Muscle layer of duodenum (tissue), 2 donors: ENCODE measurements at regions not wholly inside any gene's neighbourhood (a gene's known extent, or its start where the extent isn't known, plus 50 kb on each side); places are given as distances from the start of the nearest gene placed in this dataset.
"Not testable (repeated sequence)": the region's sequence is repeated elsewhere in the genome, so short reads cannot be mapped to it uniquely, and the experiment has no call there.

Source experiments
- H3K27ac ChIP-seq: one replicate; pipeline ENCODE4 v1.7.0; 2013; ENCODE audit warnings: mild to moderate bottlenecking, low read length
- H3K27me3 ChIP-seq: one replicate; pipeline ENCODE4 v1.7.0; 2013; ENCODE audit warnings: low read depth, mild to moderate bottlenecking, control low read depth, low read length
- H3K36me3 ChIP-seq, 2 donors: one replicate each; pipeline ENCODE4 v1.7.0; 2013; ENCODE audit warnings: low read length in 2 of 2, control low read depth in 1 of 2, mild to moderate bottlenecking in 1 of 2; ENCODE audit not compliant: insufficient read depth in 2 of 2, control insufficient read depth in 1 of 2
- H3K4me1 ChIP-seq, 2 donors: one replicate each; pipeline ENCODE4 v1.7.0; 2013; ENCODE audit warnings: low read length in 2 of 2, mild to moderate bottlenecking in 2 of 2, control low read depth in 1 of 2, moderate library complexity in 1 of 2; ENCODE audit not compliant: insufficient read depth in 2 of 2, control insufficient read depth in 1 of 2
- H3K4me3 ChIP-seq, 2 donors: one replicate each; pipeline ENCODE4 v1.7.0; 2013; ENCODE audit warnings: low read length in 2 of 2, low read depth in 1 of 2, mild to moderate bottlenecking in 1 of 2
- H3K9me3 ChIP-seq, 2 donors: one replicate each; pipeline ENCODE4 v1.7.0; 2013; ENCODE audit warnings: low read length in 2 of 2, control low read depth in 1 of 2, mild to moderate bottlenecking in 1 of 2; ENCODE audit not compliant: control insufficient read depth in 1 of 2
- donor health status: healthy.

- Histone ChIP-seq H3K4me1 (no peaks in the 10 kb centered on the region), H3K36me3 (no peaks in the 10 kb centered on the region), H3K27ac (no peak overlapping the region), H3K4me3 (no peak overlapping the region), H3K9me3 (no peaks in the 10 kb centered on the region), H3K27me3 (no peaks in the 10 kb centered on the region)
Measured at GRCh38 chr6:48564036-48564820, 453.2 kb upstream of the PTCHD4 start.

DNA sequence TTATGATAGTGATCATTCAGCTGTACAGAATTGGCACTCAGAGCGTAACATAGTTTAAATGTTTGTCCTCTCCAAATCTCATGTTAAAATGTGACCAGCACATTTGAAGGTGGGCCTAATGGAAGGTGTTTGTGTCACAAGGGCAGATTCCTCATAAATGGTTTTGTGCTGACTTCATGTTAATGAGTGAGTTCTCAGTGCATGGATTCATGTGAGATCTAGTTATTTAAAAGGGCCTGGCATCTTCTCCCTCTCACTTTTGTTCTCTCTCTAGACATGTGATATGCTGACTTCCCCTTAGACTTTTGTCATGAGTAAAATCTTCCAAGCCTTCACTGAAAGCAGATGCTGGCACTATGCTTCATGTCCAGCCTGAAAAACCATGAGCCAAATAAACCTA, 452.4 kb upstream of the PTCHD4 start:
- no peaks in the 10 kb centered on the region for H3K9me3 ChIP-seq

GRCh38 chr6:48560408-48560807, 449.4 kb upstream of the PTCHD4 start:
- no peak overlapping the region for H3K4me3 ChIP-seq
- no peaks in the 10 kb centered on the region for H3K27me3 ChIP-seq
- no peaks in the 10 kb centered on the region for H3K36me3 ChIP-seq
- H3K4me1 ChIP-seq = no peaks in the 10 kb centered on the region
- H3K27ac ChIP-seq = no peak overlapping the region
- H3K9me3 ChIP-seq = no peaks in the 10 kb centered on the region

More for the DNA sequence above, 452.4 kb upstream of the PTCHD4 start:
- no peak overlapping the region for H3K27ac ChIP-seq
- H3K4me3 ChIP-seq = no peak overlapping the region
- H3K4me1 ChIP-seq = no peaks in the 10 kb centered on the region
- no peaks in the 10 kb centered on the region for H3K27me3 ChIP-seq
- no peaks in the 10 kb centered on the region for H3K36me3 ChIP-seq

GRCh38 chr6:48553467-48554189, 442.6 kb upstream of the PTCHD4 start:
- Histone ChIP-seq H3K36me3 (no peaks in the 10 kb centered on the region), H3K27me3 (no peaks in the 10 kb centered on the region), H3K9me3 (no peaks in the 10 kb centered on the region), H3K4me3 (no peak overlapping the region), H3K27ac (no peak overlapping the region), H3K4me1 (no peaks in the 10 kb centered on the region)

GRCh38 chr6:48552905-48553304, 441.9 kb upstream of the PTCHD4 start:
- Histone ChIP-seq H3K27ac (no peak overlapping the region), H3K27me3 (no peaks in the 10 kb centered on the region), H3K4me3 (no peak overlapping the region), H3K4me1 (no peaks in the 10 kb centered on the region), H3K36me3 (no peaks in the 10 kb centered on the region), H3K9me3 (no peaks in the 10 kb centered on the region)

GRCh38 chr6:48550603-48551002, 439.6 kb upstream of the PTCHD4 start:
- Histone ChIP-seq H3K27me3 (no peaks in the 10 kb centered on the region), H3K9me3 (no peaks in the 10 kb centered on the region), H3K27ac (no peak overlapping the region), H3K36me3 (no peaks in the 10 kb centered on the region), H3K4me1 (no peaks in the 10 kb centered on the region), H3K4me3 (no peak overlapping the region)

DNA sequence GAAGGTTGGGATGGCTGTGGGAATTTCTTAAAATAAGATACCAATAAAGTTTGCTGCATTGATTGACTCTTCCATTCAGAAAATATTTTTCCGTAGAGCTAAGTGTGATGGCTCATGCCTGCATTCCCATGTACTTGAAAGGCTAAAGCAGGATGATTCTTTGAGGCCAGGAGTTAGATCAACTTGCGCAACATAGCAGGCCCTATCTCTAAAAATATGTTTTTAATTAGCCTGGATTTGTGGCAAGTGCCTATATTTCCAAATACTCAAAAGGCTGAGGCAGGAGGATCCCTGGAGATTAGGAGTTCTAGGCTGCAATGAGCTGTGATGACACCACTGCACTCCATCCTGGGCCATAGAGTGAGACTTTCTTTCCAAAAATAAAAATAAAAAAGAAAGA, 431.2 kb upstream of the PTCHD4 start:
- Histone ChIP-seq H3K9me3 (peaks cover 7 to 9% of the 10 kb centered on the region in 2 donors), H3K4me3 (no peak overlapping the region)

GRCh38 chr6:48541649-48542048, 430.7 kb upstream of the PTCHD4 start:
- H3K27me3 ChIP-seq = no peaks in the 10 kb centered on the region
- no peak overlapping the region for H3K27ac ChIP-seq
- H3K9me3 ChIP-seq = peaks cover 7 to 9% of the 10 kb centered on the region in 2 donors
- H3K4me1 ChIP-seq = no peaks in the 10 kb centered on the region
- no peak overlapping the region for H3K4me3 ChIP-seq
- H3K36me3 ChIP-seq = no peaks in the 10 kb centered on the region

More for the DNA sequence above, 431.2 kb upstream of the PTCHD4 start:
- H3K4me1 ChIP-seq = no peaks in the 10 kb centered on the region
- H3K27ac ChIP-seq = no peak overlapping the region
- H3K27me3 ChIP-seq = no peaks in the 10 kb centered on the region
- no peaks in the 10 kb centered on the region for H3K36me3 ChIP-seq

- Histone ChIP-seq H3K27ac (no peak overlapping the region), H3K27me3 (no peaks in the 10 kb centered on the region), H3K4me3 (no peak overlapping the region), H3K4me1 (no peaks in the 10 kb centered on the region), H3K9me3 (no peaks in the 10 kb centered on the region), H3K36me3 (no peaks in the 10 kb centered on the region)
Measured at GRCh38 chr6:48535582-48536009, 424.6 kb upstream of the PTCHD4 start.

- H3K36me3 ChIP-seq, H3K9me3 ChIP-seq, H3K27ac ChIP-seq, H3K4me1 ChIP-seq, H3K27me3 ChIP-seq, H3K4me3 ChIP-seq: not testable (repeated sequence)
Measured at GRCh38 chr6:48530978-48531377, 420.0 kb upstream of the PTCHD4 start.

GRCh38 chr6:48525849-48526248, 414.9 kb upstream of the PTCHD4 start:
- Histone ChIP-seq H3K27me3 (no peaks in the 10 kb centered on the region), H3K4me3 (no peak overlapping the region), H3K27ac (no peak overlapping the region), H3K36me3 (no peaks in the 10 kb centered on the region), H3K9me3 (no peaks in the 10 kb centered on the region), H3K4me1 (no peaks in the 10 kb centered on the region)
